GM12873 (cell line): ENCODE measurements at regions not wholly inside any gene's neighbourhood (a gene's known extent, or its start where the extent isn't known, plus 50 kb on each side); places are given as distances from the start of the nearest gene placed in this dataset.

Source experiments
- CTCF ChIP-seq: IDR thresholded peaks from 2 replicates; pipeline ENCODE4 v1.5.1; 2012; ENCODE audit warnings: low read depth, mild to moderate bottlenecking, moderate library complexity, low read length, control low read depth; ENCODE audit not compliant: insufficient read depth; ENCODE audit errors: missing control alignments

DNA sequence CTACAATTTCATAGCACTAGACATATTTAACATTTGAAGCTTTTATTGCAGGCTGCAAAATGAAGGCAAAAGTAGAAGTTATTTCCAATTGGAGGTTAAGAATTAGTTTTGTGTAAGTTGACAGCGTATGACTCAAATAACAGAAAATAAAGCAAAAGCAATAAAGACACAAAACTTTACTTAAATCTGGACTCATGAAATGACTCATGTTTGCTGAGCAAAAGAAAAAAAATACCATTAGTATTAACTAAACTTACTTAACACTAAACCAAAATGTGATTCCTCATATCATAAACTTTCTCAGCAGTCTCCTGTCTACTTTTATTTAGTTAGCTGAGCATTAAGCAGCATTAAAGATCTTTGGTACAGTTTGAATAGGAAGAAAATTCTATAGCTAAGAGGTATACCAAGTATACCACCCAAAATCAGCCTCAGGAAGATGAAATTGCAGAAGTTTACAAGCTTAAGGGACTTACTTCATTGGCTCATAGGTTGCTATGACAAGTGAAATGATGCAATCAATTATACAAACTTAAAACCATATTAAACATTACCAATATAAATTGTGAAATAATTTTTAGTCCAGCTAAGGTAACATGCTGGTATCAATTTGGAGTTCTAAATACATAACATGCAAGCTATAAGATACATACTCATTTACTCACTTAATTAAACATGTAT, 1131.4 kb downstream of the XPNPEP1 start:
- TF ChIP-seq CTCF = no peak

GRCh38 chr10:108791030-108791429, 1132.3 kb downstream of the XPNPEP1 start:
- no peak for TF ChIP-seq CTCF

DNA sequence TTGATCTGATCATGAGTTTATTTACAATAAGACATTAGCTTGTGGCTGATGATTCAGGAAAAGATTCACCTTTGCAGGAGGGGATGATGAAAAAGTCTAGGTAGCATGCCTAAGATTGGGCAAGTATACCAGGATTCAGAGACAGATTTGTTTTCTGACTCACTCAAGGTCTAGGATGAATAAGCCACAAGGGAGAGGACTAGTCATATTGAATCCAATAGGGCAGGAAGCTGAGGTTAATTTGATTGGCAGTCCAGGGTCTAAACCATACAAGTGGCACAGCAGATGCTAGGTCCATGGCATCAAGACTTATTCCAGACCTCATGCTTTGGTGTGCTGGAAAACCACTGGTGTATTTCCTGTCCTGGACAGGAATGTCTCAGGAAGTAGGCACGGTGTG, 1133.4 kb downstream of the XPNPEP1 start:
- no peak for TF ChIP-seq CTCF

DNA sequence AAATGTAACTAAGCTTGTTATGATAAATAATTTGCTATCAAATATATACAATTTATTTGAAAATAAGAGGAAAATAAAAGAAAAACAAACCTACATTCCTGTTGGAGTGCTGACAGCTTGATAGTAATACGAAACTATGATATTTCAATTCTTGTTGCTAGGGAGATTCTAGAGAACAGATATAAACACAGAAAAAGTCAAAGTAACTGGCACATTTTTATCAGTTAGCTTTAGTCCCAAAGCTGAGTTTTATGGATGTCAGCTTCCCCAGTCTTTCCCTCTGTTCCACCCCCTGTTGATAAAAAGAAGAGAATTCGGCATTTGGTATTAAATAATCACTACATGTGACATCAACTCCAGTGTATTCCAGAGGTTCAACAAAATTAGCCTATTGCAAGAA, 1134.0 kb downstream of the XPNPEP1 start:
- no peak for TF ChIP-seq CTCF

DNA sequence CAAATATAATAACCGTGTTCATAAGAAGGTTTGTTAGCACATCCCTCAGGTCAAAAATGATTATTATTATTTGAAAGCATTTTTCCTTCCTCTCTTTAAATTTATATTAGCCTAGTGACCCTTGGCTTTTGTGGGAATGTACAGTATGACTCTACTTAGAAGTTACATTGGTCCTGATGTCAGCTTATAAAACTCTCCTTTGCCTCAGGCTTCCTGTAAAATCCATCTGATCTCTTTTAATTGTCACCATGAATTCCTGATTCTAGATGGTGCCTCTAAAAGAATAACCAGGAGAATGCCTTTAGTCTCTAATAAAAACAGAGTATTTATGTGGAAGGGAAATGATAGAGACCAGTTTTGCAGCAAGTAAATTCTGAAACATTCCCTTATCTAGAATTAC, 1134.4 kb downstream of the XPNPEP1 start:
- TF ChIP-seq CTCF = no peak

DNA sequence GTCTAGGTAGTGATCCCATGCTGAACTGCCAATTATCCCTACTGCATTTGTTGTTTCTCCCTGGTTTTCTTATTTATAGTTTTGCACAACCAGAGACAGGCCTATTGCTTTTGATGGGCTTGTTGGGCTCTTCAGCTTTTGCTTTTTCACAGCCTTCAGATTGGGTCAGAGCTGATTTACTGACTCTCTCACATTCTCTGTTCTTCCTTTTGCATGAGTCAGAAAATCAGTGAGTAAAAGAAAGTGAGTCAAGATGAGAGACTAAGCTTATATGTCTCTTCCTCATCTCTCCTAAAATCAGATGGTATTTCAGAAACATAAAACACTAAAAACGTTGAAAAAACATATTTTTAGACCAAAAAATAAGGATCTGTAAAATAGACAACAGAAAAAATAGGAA, 1135.4 kb downstream of the XPNPEP1 start:
- no peak for TF ChIP-seq CTCF

- TF ChIP-seq CTCF = no peak
Observed at GRCh38 chr10:108785011-108785410, 1138.3 kb downstream of the XPNPEP1 start.
